ENCODE measurements at regions not wholly inside any gene's neighbourhood (a gene's known extent, or its start where the extent isn't known, plus 50 kb on each side); places are given as distances from the start of the nearest gene placed in this dataset.

DNA sequence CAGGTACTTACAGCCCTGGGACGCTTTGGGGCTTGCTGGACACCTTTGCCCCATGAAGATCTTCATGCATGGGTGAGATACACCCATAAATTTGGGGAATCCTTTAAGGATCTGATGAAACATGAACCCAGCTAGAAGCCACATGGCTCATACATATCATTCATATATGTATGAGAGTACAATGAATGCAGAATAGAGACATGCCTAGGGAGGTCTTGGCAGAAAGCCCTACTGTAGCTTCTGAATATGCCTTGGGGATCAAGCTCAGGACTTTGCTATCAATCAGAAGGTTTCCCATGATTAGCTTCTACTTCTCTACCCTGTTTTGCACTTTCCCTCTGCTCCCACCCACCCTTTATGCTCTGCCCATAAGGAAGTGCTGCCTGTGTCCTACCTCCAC lies 368.4 kb downstream of the LPIN1 start:
- CTCF ChIA-PET: interaction anchor here (0.6 to 3.2 kb wide), 4 partner anchors 10 to 78 kb away, joined by 3 to 11 read pairs (median 4); no protein-coding TSS in a partner anchor
- no peaks in the 10 kb centered on the region for H3K36me3 ChIP-seq (ENCODE audit: control insufficient read depth in 4 of 4, insufficient read depth in 4 of 4, low read length in 3 of 4)
- DNase-seq: no peak
- peaks cover 7 to 16% (median 15%) of the 10 kb centered on the region in 4 experiments for H3K4me1 ChIP-seq (ENCODE audit: control extremely low read depth in 1 of 4, control insufficient read depth in 4 of 4, insufficient read depth in 4 of 4, low read length in 3 of 4)
- no peak overlapping the region for H3K4me3 ChIP-seq (ENCODE audit: control insufficient read depth in 1 of 7, extremely low read depth in 1 of 7, insufficient read depth in 4 of 7, low read depth in 2 of 7, low read length in 6 of 7)
- no peak overlapping the region for H3K27ac ChIP-seq (ENCODE audit: insufficient read depth in 1 of 2, low read depth in 1 of 2, low read length in 2 of 2, poor library complexity in 1 of 2, severe bottlenecking in 2 of 2)
- no peaks in the 10 kb centered on the region for H3K9me3 ChIP-seq (ENCODE audit: control extremely low read depth in 1 of 5, control insufficient read depth in 4 of 5, insufficient read depth in 2 of 5, low read depth in 1 of 5, low read length in 4 of 5)
- 0% methylated on average over 1 of the region's 1 CpG for WGBS (ENCODE audit: insufficient coverage)
- no peaks in the 10 kb centered on the region for H3K27me3 ChIP-seq (replicated peaks in 2 of 5; ENCODE audit: control insufficient read depth in 4 of 5, insufficient read depth in 5 of 5, low read length in 4 of 5)
- POLR2A ChIA-PET: no interaction called here

DNA sequence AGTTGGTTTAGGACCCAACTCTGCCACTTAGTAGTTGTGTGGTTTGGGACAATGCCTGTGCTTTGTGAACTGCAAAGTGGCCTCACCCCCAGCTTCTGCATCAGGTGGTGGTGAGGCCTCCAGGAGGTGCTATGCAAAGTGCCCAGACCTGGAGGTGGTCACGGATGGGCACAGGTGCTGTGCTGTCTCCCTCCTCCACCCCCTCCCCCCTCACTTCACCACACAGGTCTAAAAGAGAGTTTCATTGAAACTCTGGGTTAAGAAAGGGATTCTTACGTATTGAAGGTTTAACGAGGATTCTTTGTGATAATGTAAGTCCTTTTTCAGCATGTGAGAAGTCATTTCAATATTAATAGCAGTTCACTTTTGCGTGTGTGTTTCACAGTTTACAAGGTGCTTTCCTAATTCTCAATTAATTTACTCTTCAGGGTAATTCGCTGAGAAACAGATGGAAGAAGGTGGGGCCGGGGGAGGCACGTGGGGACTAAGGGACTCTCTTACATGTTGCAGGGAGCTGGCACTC lies 369.9 kb downstream of the LPIN1 start:
- Histone ChIP-seq H3K27me3 (replicated peaks in 2 of 5; ENCODE audit: control insufficient read depth in 4 of 5, insufficient read depth in 5 of 5, low read length in 4 of 5) (no peaks in the 10 kb centered on the region), H3K36me3 (ENCODE audit: control insufficient read depth in 4 of 4, insufficient read depth in 4 of 4, low read length in 3 of 4) (no peaks in the 10 kb centered on the region), H3K9me3 (ENCODE audit: control extremely low read depth in 1 of 5, control insufficient read depth in 4 of 5, insufficient read depth in 2 of 5, low read depth in 1 of 5, low read length in 4 of 5) (no peaks in the 10 kb centered on the region), H3K4me3 (ENCODE audit: control insufficient read depth in 1 of 7, extremely low read depth in 1 of 7, insufficient read depth in 4 of 7, low read depth in 2 of 7, low read length in 6 of 7) (no peak overlapping the region), H3K27ac (ENCODE audit: insufficient read depth in 1 of 2, low read depth in 1 of 2, low read length in 2 of 2, poor library complexity in 1 of 2, severe bottlenecking in 2 of 2) (no peak overlapping the region), H3K4me1 (ENCODE audit: control extremely low read depth in 1 of 4, control insufficient read depth in 4 of 4, insufficient read depth in 4 of 4, low read length in 3 of 4) (peaks cover 0 to 7% (median 2%) of the 10 kb centered on the region in 4 experiments)
- no peak for DNase-seq
- ChIA-PET POLR2A (no interaction called here), CTCF (interaction anchor here (1.0 kb wide), 1 partner anchor 50 kb away, joined by 3 read pairs; no protein-coding TSS in a partner anchor)
- 100% methylated on average over 6 of the region's 7 CpGs for WGBS (ENCODE audit: insufficient coverage)

DNA sequence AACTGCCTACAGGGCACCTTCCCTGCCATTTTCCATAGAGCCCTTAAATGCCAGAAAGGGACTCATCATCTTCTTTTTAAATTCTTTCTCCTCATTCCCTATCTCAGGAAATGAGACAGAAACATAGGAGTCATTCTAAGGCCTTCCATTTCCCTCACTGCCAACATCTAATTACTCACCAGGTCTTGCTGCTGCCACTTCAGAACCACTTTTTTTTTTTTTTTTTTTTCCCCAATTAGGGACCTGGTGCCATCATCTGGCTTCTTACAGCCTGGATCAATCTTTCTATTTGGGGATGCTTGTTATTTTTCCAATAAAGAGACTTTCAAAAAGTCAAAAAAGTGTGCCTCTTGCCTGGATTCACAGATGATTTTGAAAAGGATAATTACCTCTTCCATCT lies 373.4 kb downstream of the LPIN1 start:
- H3K4me3 ChIP-seq (ENCODE audit: control insufficient read depth in 1 of 7, extremely low read depth in 1 of 7, insufficient read depth in 4 of 7, low read depth in 2 of 7, low read length in 6 of 7): no peak overlapping the region
- no peak for DNase-seq
- ChIA-PET POLR2A (no interaction called here), CTCF (interaction anchor here (0.7 to 0.9 kb wide), 2 partner anchors 24 to 292 kb away, joined by 3 read pairs; no protein-coding TSS in a partner anchor)
- H3K4me1 ChIP-seq (ENCODE audit: control extremely low read depth in 1 of 4, control insufficient read depth in 4 of 4, insufficient read depth in 4 of 4, low read length in 3 of 4): no peaks in the 10 kb centered on the region
- H3K36me3 ChIP-seq (ENCODE audit: control insufficient read depth in 4 of 4, insufficient read depth in 4 of 4, low read length in 3 of 4): no peaks in the 10 kb centered on the region
- H3K9me3 ChIP-seq (ENCODE audit: control extremely low read depth in 1 of 5, control insufficient read depth in 4 of 5, insufficient read depth in 2 of 5, low read depth in 1 of 5, low read length in 4 of 5): no peaks in the 10 kb centered on the region
- H3K27ac ChIP-seq (ENCODE audit: insufficient read depth in 1 of 2, low read depth in 1 of 2, low read length in 2 of 2, poor library complexity in 1 of 2, severe bottlenecking in 2 of 2): no peak overlapping the region
- no peaks in the 10 kb centered on the region for H3K27me3 ChIP-seq (replicated peaks in 2 of 5; ENCODE audit: control insufficient read depth in 4 of 5, insufficient read depth in 5 of 5, low read length in 4 of 5)

DNA sequence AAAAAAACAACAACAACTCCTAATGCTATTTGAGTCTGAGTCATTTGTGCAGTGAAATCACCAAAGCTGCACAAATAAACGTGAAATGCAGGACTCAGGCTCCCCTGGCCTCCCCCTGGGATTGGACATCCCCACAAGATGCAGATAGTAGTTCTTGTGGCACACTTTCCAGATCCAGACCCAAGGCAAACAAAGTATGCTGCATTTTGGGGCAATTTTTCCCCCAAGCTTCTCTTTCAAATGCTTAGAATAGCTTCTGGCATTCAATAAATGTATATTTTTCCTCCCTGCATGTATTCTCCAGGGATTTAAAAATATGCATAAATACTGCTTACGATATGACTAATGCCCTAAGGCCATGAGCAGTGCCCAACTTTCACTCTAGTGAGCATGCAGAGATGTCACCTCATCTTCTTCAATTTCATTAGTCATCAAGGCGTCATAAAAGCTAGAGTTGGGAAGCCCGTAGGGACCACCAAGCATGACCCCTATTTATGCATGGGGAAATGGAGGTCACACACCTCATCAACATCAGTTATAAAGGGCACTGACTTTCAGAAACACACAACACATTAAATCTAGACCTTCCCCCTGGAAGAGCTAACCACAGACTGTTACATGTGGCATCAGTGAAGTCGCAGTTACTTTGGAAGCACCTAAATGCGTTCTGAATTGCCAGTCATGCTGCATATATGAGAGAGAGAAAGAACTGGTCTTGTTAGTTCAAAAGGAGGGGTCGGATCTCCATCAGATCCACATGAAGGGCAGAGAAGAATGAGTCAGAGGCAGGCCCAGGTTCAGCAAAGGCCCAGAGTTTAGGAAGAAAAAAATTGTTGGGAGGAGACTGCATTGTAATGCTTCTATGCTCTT lies 374.1 kb downstream of the LPIN1 start:
- no peaks in the 10 kb centered on the region for H3K27me3 ChIP-seq (replicated peaks in 2 of 5; ENCODE audit: control insufficient read depth in 4 of 5, insufficient read depth in 5 of 5, low read length in 4 of 5)
- H3K27ac ChIP-seq (ENCODE audit: insufficient read depth in 1 of 2, low read depth in 1 of 2, low read length in 2 of 2, poor library complexity in 1 of 2, severe bottlenecking in 2 of 2): no peak overlapping the region
- ChIA-PET POLR2A (no interaction called here), CTCF (interaction anchor here (0.7 to 0.9 kb wide), 2 partner anchors 23 to 293 kb away, joined by 3 read pairs; no protein-coding TSS in a partner anchor)
- H3K36me3 ChIP-seq (ENCODE audit: control insufficient read depth in 4 of 4, insufficient read depth in 4 of 4, low read length in 3 of 4): no peaks in the 10 kb centered on the region
- no peaks in the 10 kb centered on the region for H3K4me1 ChIP-seq (ENCODE audit: control extremely low read depth in 1 of 4, control insufficient read depth in 4 of 4, insufficient read depth in 4 of 4, low read length in 3 of 4)
- no peak for DNase-seq
- no peaks in the 10 kb centered on the region for H3K9me3 ChIP-seq (ENCODE audit: control extremely low read depth in 1 of 5, control insufficient read depth in 4 of 5, insufficient read depth in 2 of 5, low read depth in 1 of 5, low read length in 4 of 5)
- no peak overlapping the region for H3K4me3 ChIP-seq (ENCODE audit: control insufficient read depth in 1 of 7, extremely low read depth in 1 of 7, insufficient read depth in 4 of 7, low read depth in 2 of 7, low read length in 6 of 7)
- WGBS (ENCODE audit: insufficient coverage): 94% methylated on average over 4 of the region's 7 CpGs

DNA sequence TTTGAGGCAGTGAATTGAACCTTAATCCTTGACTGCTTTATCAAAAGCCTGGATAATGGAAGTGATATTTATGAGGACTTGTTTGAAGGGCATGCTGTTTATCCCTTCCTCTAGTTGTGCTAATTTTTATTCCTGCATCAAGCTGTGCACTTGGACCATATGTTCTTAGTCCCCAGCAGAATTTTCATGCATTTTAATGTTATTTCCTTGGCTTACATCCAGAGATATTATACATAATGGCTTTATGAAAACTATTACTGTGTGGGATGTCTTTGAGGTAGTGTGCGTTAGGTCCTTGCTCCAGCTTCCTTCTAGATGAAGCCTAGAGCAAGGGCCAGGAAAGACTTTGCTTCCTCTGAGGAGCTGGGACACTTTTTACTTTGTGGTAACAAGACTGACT lies 378.4 kb downstream of the LPIN1 start:
- no CpG with 5 or more reads among the region's 1 CpG for WGBS (ENCODE audit: insufficient coverage)
- H3K36me3 ChIP-seq (ENCODE audit: control insufficient read depth in 4 of 4, insufficient read depth in 4 of 4, low read length in 3 of 4): no peaks in the 10 kb centered on the region
- H3K27ac ChIP-seq (ENCODE audit: insufficient read depth in 1 of 2, low read depth in 1 of 2, low read length in 2 of 2, poor library complexity in 1 of 2, severe bottlenecking in 2 of 2): no peak overlapping the region
- DNase-seq: no peak
- no peak overlapping the region for H3K4me3 ChIP-seq (ENCODE audit: control insufficient read depth in 1 of 7, extremely low read depth in 1 of 7, insufficient read depth in 4 of 7, low read depth in 2 of 7, low read length in 6 of 7)
- H3K4me1 ChIP-seq (ENCODE audit: control extremely low read depth in 1 of 4, control insufficient read depth in 4 of 4, insufficient read depth in 4 of 4, low read length in 3 of 4): peaks cover 6 to 11% (median 8%) of the 10 kb centered on the region in 4 experiments
- no peaks in the 10 kb centered on the region for H3K27me3 ChIP-seq (replicated peaks in 2 of 5; ENCODE audit: control insufficient read depth in 4 of 5, insufficient read depth in 5 of 5, low read length in 4 of 5)
- CTCF ChIA-PET: interaction anchor here (1.5 kb wide), 1 partner anchor 11 kb away, joined by 4 read pairs; no protein-coding TSS in a partner anchor
- POLR2A ChIA-PET: no interaction called here
- H3K9me3 ChIP-seq (ENCODE audit: control extremely low read depth in 1 of 5, control insufficient read depth in 4 of 5, insufficient read depth in 2 of 5, low read depth in 1 of 5, low read length in 4 of 5): no peaks in the 10 kb centered on the region

DNA sequence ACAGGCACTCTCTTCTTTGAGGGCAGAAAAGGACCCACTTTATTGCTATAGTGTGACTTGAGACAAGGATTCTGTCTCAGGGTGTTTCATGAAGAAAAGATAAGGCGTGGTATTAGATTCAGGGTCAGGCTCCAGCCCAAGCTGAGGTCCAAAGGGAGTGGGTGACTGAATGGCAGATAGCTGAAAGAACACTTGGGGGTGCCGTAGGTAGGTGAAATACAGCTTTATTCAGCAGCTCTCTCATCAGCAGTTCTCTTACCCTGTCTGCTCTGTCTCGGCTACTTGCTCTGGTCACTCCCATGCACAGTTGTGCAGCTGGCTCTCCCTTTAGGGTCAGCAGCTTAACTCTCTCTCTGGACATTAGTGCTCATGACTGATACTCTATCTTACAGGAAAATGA lies 379.9 kb downstream of the LPIN1 start:
- 100% methylated on average over 3 of the region's 3 CpGs for WGBS (ENCODE audit: insufficient coverage)
- peaks cover 6 to 15% (median 9%) of the 10 kb centered on the region in 4 experiments for H3K4me1 ChIP-seq (ENCODE audit: control extremely low read depth in 1 of 4, control insufficient read depth in 4 of 4, insufficient read depth in 4 of 4, low read length in 3 of 4)
- no peak overlapping the region for H3K27ac ChIP-seq (ENCODE audit: insufficient read depth in 1 of 2, low read depth in 1 of 2, low read length in 2 of 2, poor library complexity in 1 of 2, severe bottlenecking in 2 of 2)
- no peaks in the 10 kb centered on the region for H3K27me3 ChIP-seq (replicated peaks in 2 of 5; ENCODE audit: control insufficient read depth in 4 of 5, insufficient read depth in 5 of 5, low read length in 4 of 5)
- no peak overlapping the region for H3K4me3 ChIP-seq (ENCODE audit: control insufficient read depth in 1 of 7, extremely low read depth in 1 of 7, insufficient read depth in 4 of 7, low read depth in 2 of 7, low read length in 6 of 7)
- CTCF ChIA-PET: interaction anchor here (1.5 kb wide), 1 partner anchor 12 kb away, joined by 4 read pairs; no protein-coding TSS in a partner anchor
- no peaks in the 10 kb centered on the region for H3K36me3 ChIP-seq (ENCODE audit: control insufficient read depth in 4 of 4, insufficient read depth in 4 of 4, low read length in 3 of 4)
- no peaks in the 10 kb centered on the region for H3K9me3 ChIP-seq (ENCODE audit: control extremely low read depth in 1 of 5, control insufficient read depth in 4 of 5, insufficient read depth in 2 of 5, low read depth in 1 of 5, low read length in 4 of 5)
- POLR2A ChIA-PET: no interaction called here
- DNase-seq: no peak

DNA sequence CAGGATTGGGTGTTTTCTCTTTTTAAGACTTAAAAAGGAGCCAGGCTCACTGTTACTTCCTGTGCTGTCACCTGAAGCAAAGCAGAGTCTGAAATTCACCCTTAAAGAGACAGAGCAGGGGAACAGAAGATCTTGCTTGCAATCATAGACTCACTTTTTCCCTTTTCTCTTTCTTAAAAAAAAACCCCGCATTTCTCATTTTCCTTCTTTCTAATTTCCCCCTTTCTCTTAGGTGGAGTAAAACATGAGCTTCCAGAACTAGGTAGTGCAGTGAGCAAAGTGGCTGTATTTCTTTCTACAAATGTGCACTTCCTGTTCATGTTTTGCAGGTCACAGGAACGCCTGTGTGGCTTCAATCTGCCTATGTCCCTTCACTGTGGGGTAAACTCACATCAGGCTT lies 381.2 kb downstream of the LPIN1 start:
- H3K4me1 ChIP-seq (ENCODE audit: control extremely low read depth in 1 of 4, control insufficient read depth in 4 of 4, insufficient read depth in 4 of 4, low read length in 3 of 4): peaks cover 6 to 15% (median 9%) of the 10 kb centered on the region in 4 experiments
- peak in 2 of 3 donors; percentile 31 to 39 for DNase-seq
- H3K9me3 ChIP-seq (ENCODE audit: control extremely low read depth in 1 of 5, control insufficient read depth in 4 of 5, insufficient read depth in 2 of 5, low read depth in 1 of 5, low read length in 4 of 5): no peaks in the 10 kb centered on the region
- H3K27me3 ChIP-seq (replicated peaks in 2 of 5; ENCODE audit: control insufficient read depth in 4 of 5, insufficient read depth in 5 of 5, low read length in 4 of 5): no peaks in the 10 kb centered on the region
- no peaks in the 10 kb centered on the region for H3K36me3 ChIP-seq (ENCODE audit: control insufficient read depth in 4 of 4, insufficient read depth in 4 of 4, low read length in 3 of 4)
- no peak overlapping the region for H3K4me3 ChIP-seq (ENCODE audit: control insufficient read depth in 1 of 7, extremely low read depth in 1 of 7, insufficient read depth in 4 of 7, low read depth in 2 of 7, low read length in 6 of 7)
- POLR2A ChIA-PET: interaction anchor here (0.6 kb wide), 1 partner anchor 310 kb away, joined by 3 read pairs; no protein-coding TSS in a partner anchor
- H3K27ac ChIP-seq (ENCODE audit: insufficient read depth in 1 of 2, low read depth in 1 of 2, low read length in 2 of 2, poor library complexity in 1 of 2, severe bottlenecking in 2 of 2): no peak overlapping the region
- WGBS (ENCODE audit: insufficient coverage): 0% methylated on average over 1 of the region's 2 CpGs
- CTCF ChIA-PET: no interaction called here

All from common myeloid progenitor, CD34-positive (primary cell).